ENCODE measurements at regions not wholly inside any gene's neighbourhood (a gene's known extent, or its start where the extent isn't known, plus 50 kb on each side); places are given as distances from the start of the nearest gene placed in this dataset.

DNA sequence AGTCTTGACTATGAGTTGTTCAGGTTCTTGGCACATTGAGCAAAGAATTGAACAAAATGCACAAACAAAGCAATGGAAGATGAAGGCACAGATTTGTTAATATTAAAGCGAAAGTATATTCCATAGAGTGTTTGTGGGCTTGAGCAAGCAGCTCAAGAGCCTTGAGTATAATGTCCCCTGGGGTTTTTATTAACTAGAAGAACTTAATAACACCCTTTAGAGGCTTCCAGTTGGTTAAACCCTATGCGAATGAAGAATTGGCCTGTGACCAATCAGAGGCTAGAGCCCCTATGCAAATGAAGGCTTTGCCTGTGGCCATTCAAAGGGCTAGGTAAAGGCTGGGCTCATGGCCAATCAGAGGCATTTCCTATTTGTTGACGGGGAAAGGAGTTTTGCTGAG is 135.3 kb upstream of the IL12B start:
- H3K36me3 ChIP-seq (ENCODE audit: control insufficient read depth, insufficient read depth, low read length) = no peaks in the 10 kb centered on the region
- H3K4me3 ChIP-seq (ENCODE audit: low read depth, low read length) = no peak overlapping the region
- TF ChIP-seq, protein P1, sequence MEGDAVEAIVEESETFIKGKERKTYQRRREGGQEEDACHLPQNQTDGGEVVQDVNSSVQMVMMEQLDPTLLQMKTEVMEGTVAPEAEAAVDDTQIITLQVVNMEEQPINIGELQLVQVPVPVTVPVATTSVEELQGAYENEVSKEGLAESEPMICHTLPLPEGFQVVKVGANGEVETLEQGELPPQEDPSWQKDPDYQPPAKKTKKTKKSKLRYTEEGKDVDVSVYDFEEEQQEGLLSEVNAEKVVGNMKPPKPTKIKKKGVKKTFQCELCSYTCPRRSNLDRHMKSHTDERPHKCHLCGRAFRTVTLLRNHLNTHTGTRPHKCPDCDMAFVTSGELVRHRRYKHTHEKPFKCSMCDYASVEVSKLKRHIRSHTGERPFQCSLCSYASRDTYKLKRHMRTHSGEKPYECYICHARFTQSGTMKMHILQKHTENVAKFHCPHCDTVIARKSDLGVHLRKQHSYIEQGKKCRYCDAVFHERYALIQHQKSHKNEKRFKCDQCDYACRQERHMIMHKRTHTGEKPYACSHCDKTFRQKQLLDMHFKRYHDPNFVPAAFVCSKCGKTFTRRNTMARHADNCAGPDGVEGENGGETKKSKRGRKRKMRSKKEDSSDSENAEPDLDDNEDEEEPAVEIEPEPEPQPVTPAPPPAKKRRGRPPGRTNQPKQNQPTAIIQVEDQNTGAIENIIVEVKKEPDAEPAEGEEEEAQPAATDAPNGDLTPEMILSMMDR (IDR thresholded peaks at IDR 0.05; ENCODE audit: insufficient read depth, low read length, severe bottlenecking) = no peak
- no peak for FAIRE-seq
- no peaks in the 10 kb centered on the region for H3K27me3 ChIP-seq (ENCODE audit: control insufficient read depth, insufficient read depth, low read length)
- DNase-seq (ENCODE audit: low read depth) = no peak

DNA sequence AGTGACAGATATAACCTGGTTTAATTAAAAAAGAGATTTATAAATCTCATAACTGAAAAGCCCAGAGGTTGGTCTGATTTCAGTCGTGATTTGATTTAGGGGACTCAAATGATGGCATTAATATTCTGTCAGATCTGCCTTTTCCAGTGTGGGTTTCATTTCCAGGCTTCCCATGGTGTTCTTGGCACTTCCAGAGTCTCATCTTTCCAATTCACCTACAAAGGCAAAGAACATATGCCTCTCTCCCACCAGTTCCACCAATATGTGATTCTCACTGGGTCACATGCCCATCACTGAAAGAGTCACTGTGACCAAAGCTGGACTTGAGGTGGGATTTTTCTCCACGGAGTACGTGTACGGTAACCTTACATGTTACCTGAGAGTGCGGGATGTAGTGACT is 137.4 kb upstream of the IL12B start:
- no peak for DNase-seq (ENCODE audit: low read depth)
- Histone ChIP-seq H3K36me3 (ENCODE audit: control insufficient read depth, insufficient read depth, low read length) (no peaks in the 10 kb centered on the region), H3K4me3 (ENCODE audit: low read depth, low read length) (no peak overlapping the region), H3K27me3 (ENCODE audit: control insufficient read depth, insufficient read depth, low read length) (no peaks in the 10 kb centered on the region)
- TF ChIP-seq, protein P1 (IDR thresholded peaks at IDR 0.05; ENCODE audit: insufficient read depth, low read length, severe bottlenecking) = no peak
- FAIRE-seq = no peak

DNA sequence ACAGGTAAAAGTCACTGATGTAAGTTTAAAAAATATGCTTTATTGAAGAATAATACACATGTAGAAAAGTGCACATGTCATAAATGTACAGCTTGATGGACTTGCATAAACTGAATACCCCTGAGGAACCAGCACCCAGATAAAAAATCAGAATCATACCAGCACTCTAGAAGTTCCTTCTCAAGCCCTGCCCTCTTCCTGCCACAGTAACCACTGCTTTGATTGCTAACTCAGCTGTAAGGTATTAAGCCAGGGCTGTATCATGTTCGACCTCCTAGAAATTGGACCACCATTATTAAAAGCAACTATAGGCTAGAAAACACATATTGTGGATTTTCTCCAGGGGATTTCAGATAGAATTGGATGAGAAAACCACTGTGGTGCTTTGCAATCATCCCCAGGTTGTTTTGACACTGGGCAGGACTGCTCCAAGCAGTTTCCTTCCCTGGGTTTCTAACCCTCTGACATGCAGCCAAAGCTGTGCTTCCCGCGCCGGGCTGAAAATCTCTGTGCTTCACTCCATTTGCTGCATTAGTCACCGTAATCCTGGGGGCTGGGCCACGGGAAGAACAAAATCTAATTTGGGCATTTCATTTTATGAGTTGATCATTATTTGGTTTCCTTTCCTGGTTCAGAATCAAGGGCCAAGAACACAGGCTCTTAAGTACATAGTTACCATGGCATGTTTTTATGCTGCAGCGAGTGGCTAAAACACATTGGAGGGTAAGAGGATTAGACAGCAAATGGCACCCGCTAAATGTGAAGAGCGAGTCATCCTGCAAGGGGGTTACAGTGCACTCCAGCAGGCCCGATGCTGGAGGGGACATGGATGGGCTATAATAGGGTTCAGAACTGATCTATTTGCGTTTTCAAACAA is 139.4 kb upstream of the IL12B start:
- FAIRE-seq (no peak), DNase-seq (ENCODE audit: low read depth) (no peak)
- no peak overlapping the region for H3K4me3 ChIP-seq (ENCODE audit: low read depth, low read length)
- no peaks in the 10 kb centered on the region for H3K27me3 ChIP-seq (ENCODE audit: control insufficient read depth, insufficient read depth, low read length)
- no peaks in the 10 kb centered on the region for H3K36me3 ChIP-seq (ENCODE audit: control insufficient read depth, insufficient read depth, low read length)
- TF ChIP-seq, protein P1 (IDR thresholded peaks at IDR 0.05; ENCODE audit: insufficient read depth, low read length, severe bottlenecking) = no peak

DNA sequence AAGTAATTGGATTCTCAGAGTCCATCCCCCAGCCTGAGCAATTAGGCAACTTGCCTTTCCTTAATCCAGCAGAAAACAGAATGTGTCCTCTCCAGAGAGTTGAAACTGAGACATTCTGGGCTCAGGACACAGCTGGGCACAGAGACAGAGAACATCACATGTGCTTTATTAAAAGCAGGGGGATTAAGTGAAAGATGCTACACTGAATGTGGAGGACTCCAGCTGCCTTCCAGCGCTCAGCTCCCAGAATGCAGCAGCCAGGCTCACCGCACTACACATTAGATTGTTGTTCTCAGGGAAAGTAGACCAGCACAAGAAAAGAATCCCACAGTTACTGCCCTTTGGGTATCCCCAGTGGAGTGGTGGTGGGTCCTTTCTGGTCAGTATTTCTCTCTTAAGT is 141.6 kb upstream of the IL12B start:
- FAIRE-seq (no peak), DNase-seq (ENCODE audit: low read depth) (no peak)
- no peaks in the 10 kb centered on the region for H3K27me3 ChIP-seq (ENCODE audit: control insufficient read depth, insufficient read depth, low read length)
- TF ChIP-seq, protein P1 (IDR thresholded peaks at IDR 0.05; ENCODE audit: insufficient read depth, low read length, severe bottlenecking) = no peak
- H3K4me3 ChIP-seq (ENCODE audit: low read depth, low read length) = no peak overlapping the region
- H3K36me3 ChIP-seq (ENCODE audit: control insufficient read depth, insufficient read depth, low read length) = no peaks in the 10 kb centered on the region

DNA sequence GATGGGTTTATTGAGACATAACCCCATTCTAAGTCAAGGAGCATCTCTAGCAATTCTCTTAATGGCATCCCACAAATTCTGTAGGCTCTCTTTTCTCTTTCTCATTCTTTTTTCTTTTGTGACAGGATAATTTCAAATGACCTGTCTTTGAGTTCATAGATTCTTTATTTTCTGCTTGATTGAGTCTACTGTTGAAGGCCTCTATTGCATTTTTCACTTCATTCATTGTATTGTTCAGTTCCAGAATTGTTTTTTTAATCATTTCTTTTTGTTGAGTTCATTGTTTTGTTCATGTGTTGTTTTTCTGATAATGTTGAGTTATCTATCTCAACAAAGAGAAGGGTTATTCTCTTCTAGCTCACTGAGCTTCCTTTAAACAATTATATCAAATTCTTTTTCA is 144.7 kb upstream of the IL12B start:
- no peaks in the 10 kb centered on the region for H3K36me3 ChIP-seq (ENCODE audit: control insufficient read depth, insufficient read depth, low read length)
- no peak overlapping the region for H3K4me3 ChIP-seq (ENCODE audit: low read depth, low read length)
- H3K27me3 ChIP-seq (ENCODE audit: control insufficient read depth, insufficient read depth, low read length) = no peaks in the 10 kb centered on the region
- TF ChIP-seq, protein P1 (IDR thresholded peaks at IDR 0.05; ENCODE audit: insufficient read depth, low read length, severe bottlenecking) = no peak
- DNase-seq (ENCODE audit: low read depth) (no peak), FAIRE-seq (no peak)

DNA sequence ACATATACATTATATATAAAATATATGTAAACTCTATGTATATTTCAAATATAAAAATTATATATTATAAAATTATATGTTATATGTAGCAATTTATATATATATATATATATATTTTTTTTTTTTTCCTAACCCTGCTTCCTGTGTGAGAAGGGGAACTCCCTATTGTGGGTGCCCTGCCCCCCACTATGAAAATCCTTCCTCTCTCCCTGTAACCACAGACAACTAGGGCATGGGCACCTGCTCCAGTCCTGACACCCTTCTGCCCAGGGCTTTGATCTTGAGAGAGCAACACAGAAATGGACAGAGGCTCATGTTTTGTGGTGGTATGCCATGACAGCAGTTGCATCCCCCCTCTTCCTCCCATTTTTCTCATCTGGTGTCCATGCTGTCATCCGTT is 148.7 kb upstream of the IL12B start:
- DNase-seq (ENCODE audit: low read depth) = no peak
- no peaks in the 10 kb centered on the region for H3K27me3 ChIP-seq (ENCODE audit: control insufficient read depth, insufficient read depth, low read length)
- TF ChIP-seq, protein P1 (IDR thresholded peaks at IDR 0.05; ENCODE audit: insufficient read depth, low read length, severe bottlenecking) = no peak
- no peaks in the 10 kb centered on the region for H3K36me3 ChIP-seq (ENCODE audit: control insufficient read depth, insufficient read depth, low read length)
- FAIRE-seq = no peak
- no peak overlapping the region for H3K4me3 ChIP-seq (ENCODE audit: low read depth, low read length)

Measured in bronchial epithelial cell (primary cell).